ENCODE measurements at regions not wholly inside any gene's neighbourhood (a gene's known extent, or its start where the extent isn't known, plus 50 kb on each side); places are given as distances from the start of the nearest gene placed in this dataset.

GRCh38 chr20:24732076-24732475 lies 217.0 kb upstream of the CST7 start:
- Mint-ChIP-seq H3K27me3 (ENCODE audit: low read depth in 2 of 2) (no peaks in the 10 kb centered on the region), H3K4me1 (no peaks in the 10 kb centered on the region), H3K9me3 (no peaks in the 10 kb centered on the region), H3K27ac (no peak overlapping the region), H3K36me3 (no peaks in the 10 kb centered on the region), H3K4me3 (no peak overlapping the region)
- intact Hi-C loops (cut with micrococcal nuclease) = no loop called here
- no peaks in the 10 kb centered on the region for H3K36me3 ChIP-seq (ENCODE audit: control insufficient read depth, insufficient read depth, low read length)
- no peak overlapping the region for H3K4me3 ChIP-seq (ENCODE audit: low read length)
- DNase-seq = no peak
- TF ChIP-seq CTCF (IDR thresholded peaks at IDR 0.05) = no peak
- H3K4me1 ChIP-seq (ENCODE audit: control insufficient read depth, insufficient read depth, low read length) = no peaks in the 10 kb centered on the region
- H3K27me3 ChIP-seq (ENCODE audit: control insufficient read depth, insufficient read depth, low read length) = no peaks in the 10 kb centered on the region
- no peaks in the 10 kb centered on the region for H3K9me3 ChIP-seq (ENCODE audit: control insufficient read depth, insufficient read depth, low read length)
- WGBS (ENCODE audit: insufficient coverage) = 68% methylated on average over 5 of the region's 5 CpGs
- ATAC-seq = no peak
- H3K27ac ChIP-seq (ENCODE audit: low read length) = no peak overlapping the region

- H3K36me3 ChIP-seq (ENCODE audit: control insufficient read depth, insufficient read depth, low read length) = no peaks in the 10 kb centered on the region
- Mint-ChIP-seq H3K27ac (no peak overlapping the region), H3K36me3 (no peaks in the 10 kb centered on the region), H3K9me3 (no peaks in the 10 kb centered on the region), H3K27me3 (ENCODE audit: low read depth in 2 of 2) (no peaks in the 10 kb centered on the region), H3K4me3 (no peak overlapping the region), H3K4me1 (no peaks in the 10 kb centered on the region)
- no peaks in the 10 kb centered on the region for H3K9me3 ChIP-seq (ENCODE audit: control insufficient read depth, insufficient read depth, low read length)
- DNase-seq (no peak), ATAC-seq (no peak)
- TF ChIP-seq CTCF (IDR thresholded peaks at IDR 0.05) = no peak
- no peak overlapping the region for H3K27ac ChIP-seq (ENCODE audit: low read length)
- H3K27me3 ChIP-seq (ENCODE audit: control insufficient read depth, insufficient read depth, low read length) = no peaks in the 10 kb centered on the region
- no peaks in the 10 kb centered on the region for H3K4me1 ChIP-seq (ENCODE audit: control insufficient read depth, insufficient read depth, low read length)
- intact Hi-C loops (cut with micrococcal nuclease) = no loop called here
- WGBS (ENCODE audit: insufficient coverage) = 84% methylated on average over 4 of the region's 4 CpGs
- H3K4me3 ChIP-seq (ENCODE audit: low read length) = no peak overlapping the region
Observed at GRCh38 chr20:24732599-24732998, 216.5 kb upstream of the CST7 start.

- no peak overlapping the region for H3K4me3 ChIP-seq (ENCODE audit: low read length)
- no peak for DNase-seq
- no peaks in the 10 kb centered on the region for H3K4me1 Mint-ChIP-seq
- no peaks in the 10 kb centered on the region for H3K36me3 ChIP-seq (ENCODE audit: control insufficient read depth, insufficient read depth, low read length)
- no peak for ATAC-seq
- no peaks in the 10 kb centered on the region for H3K9me3 ChIP-seq (ENCODE audit: control insufficient read depth, insufficient read depth, low read length)
- WGBS (ENCODE audit: insufficient coverage) = no CpG with 5 or more reads among the region's 1 CpG
- H3K27ac ChIP-seq (ENCODE audit: low read length) = no peak overlapping the region
- intact Hi-C loops (cut with micrococcal nuclease) = no loop called here
- H3K4me3 Mint-ChIP-seq = no peak overlapping the region
- H3K9me3 Mint-ChIP-seq = no peaks in the 10 kb centered on the region
- H3K4me1 ChIP-seq (ENCODE audit: control insufficient read depth, insufficient read depth, low read length) = no peaks in the 10 kb centered on the region
- no peak for TF ChIP-seq CTCF (IDR thresholded peaks at IDR 0.05)
- H3K27me3 Mint-ChIP-seq (ENCODE audit: low read depth in 2 of 2) = no peaks in the 10 kb centered on the region
- H3K27me3 ChIP-seq (ENCODE audit: control insufficient read depth, insufficient read depth, low read length) = no peaks in the 10 kb centered on the region
- H3K27ac Mint-ChIP-seq = no peak overlapping the region
- H3K36me3 Mint-ChIP-seq = no peaks in the 10 kb centered on the region
Observed at GRCh38 chr20:24733416-24733815, 215.7 kb upstream of the CST7 start.

- Histone ChIP-seq H3K9me3 (ENCODE audit: control insufficient read depth, insufficient read depth, low read length) (no peaks in the 10 kb centered on the region), H3K4me3 (ENCODE audit: low read length) (no peak overlapping the region), H3K27me3 (ENCODE audit: control insufficient read depth, insufficient read depth, low read length) (no peaks in the 10 kb centered on the region), H3K4me1 (ENCODE audit: control insufficient read depth, insufficient read depth, low read length) (no peaks in the 10 kb centered on the region), H3K36me3 (ENCODE audit: control insufficient read depth, insufficient read depth, low read length) (no peaks in the 10 kb centered on the region), H3K27ac (ENCODE audit: low read length) (no peak overlapping the region)
- Mint-ChIP-seq H3K9me3 (no peaks in the 10 kb centered on the region), H3K36me3 (no peaks in the 10 kb centered on the region), H3K27ac (no peak overlapping the region), H3K4me3 (no peak overlapping the region), H3K4me1 (peaks cover 3% of the 10 kb centered on the region in 2 donors), H3K27me3 (ENCODE audit: low read depth in 2 of 2) (no peaks in the 10 kb centered on the region)
- intact Hi-C loops (cut with micrococcal nuclease) = no loop called here
- no peak for TF ChIP-seq CTCF (IDR thresholded peaks at IDR 0.05)
- DNase-seq = no peak
- 91% methylated on average over 10 of the region's 10 CpGs for WGBS (ENCODE audit: insufficient coverage)
- no peak for ATAC-seq
Observed at GRCh38 chr20:24734139-24734538, 214.9 kb upstream of the CST7 start.
